ENCODE measurements at regions not wholly inside any gene's neighbourhood (a gene's known extent, or its start where the extent isn't known, plus 50 kb on each side); places are given as distances from the start of the nearest gene placed in this dataset.

- H3K4me2 ChIP-seq (ENCODE audit: low read length): no peak overlapping the region
- no peaks in the 10 kb centered on the region for H3K9me3 ChIP-seq (ENCODE audit: insufficient read depth, low read depth, low read length)
- no peak overlapping the region for H2AK5ac ChIP-seq (ENCODE audit: low read length)
- no peak overlapping the region for H3K4me3 ChIP-seq (ENCODE audit: low read depth, low read length)
- no peak overlapping the region for H3K4ac ChIP-seq (ENCODE audit: low read depth, low read length)
- H3K79me1 ChIP-seq (ENCODE audit: low read length): no peaks in the 10 kb centered on the region
- no CpG with 5 or more reads among the region's 3 CpGs for WGBS (ENCODE audit: extremely low coverage, insufficient coverage, insufficient read length)
- H2BK5ac ChIP-seq (ENCODE audit: low read depth, low read length, poor library complexity): no peak overlapping the region
- no peak overlapping the region for H3K23ac ChIP-seq (ENCODE audit: low read length)
- H3K9ac ChIP-seq (ENCODE audit: low read length): no peak overlapping the region
- H4K8ac ChIP-seq (ENCODE audit: low read depth, low read length): no peak overlapping the region
- H4K12ac ChIP-seq (ENCODE audit: low read depth, low read length): no peak overlapping the region
- no peak for DNase-seq
- no peak overlapping the region for H3K18ac ChIP-seq (ENCODE audit: low read length)
- no peaks in the 10 kb centered on the region for H3K79me2 ChIP-seq (ENCODE audit: control insufficient read depth, insufficient read depth, low read length, poor library complexity)
- H2BK120ac ChIP-seq (ENCODE audit: insufficient read depth, low read length, poor library complexity): no peak overlapping the region
- no peak overlapping the region for H3K14ac ChIP-seq (ENCODE audit: low read length)
- no peaks in the 10 kb centered on the region for H3K36me3 ChIP-seq (ENCODE audit: control insufficient read depth in 1 of 2, insufficient read depth in 2 of 2, low read length in 2 of 2)
- no peak overlapping the region for H2AFZ ChIP-seq (ENCODE audit: insufficient read depth, low read length, poor library complexity)
- no peak overlapping the region for H4K91ac ChIP-seq (ENCODE audit: low read depth, low read length)
- no peaks in the 10 kb centered on the region for H3K4me1 ChIP-seq (ENCODE audit: control insufficient read depth in 1 of 2, insufficient read depth in 2 of 2, low read length in 2 of 2)
- no peak overlapping the region for H2BK12ac ChIP-seq (ENCODE audit: low read length)
- H3K27ac ChIP-seq (ENCODE audit: low read depth, low read length): no peak overlapping the region
- H3K27me3 ChIP-seq (ENCODE audit: insufficient read depth, low read length): no peaks in the 10 kb centered on the region
Measured at GRCh38 chr14:26860111-26860510, 262.3 kb upstream of the NOVA1 start.

GRCh38 chr14:26863736-26864135, 265.9 kb upstream of the NOVA1 start:
- Histone ChIP-seq H3K4me1 (ENCODE audit: control insufficient read depth in 1 of 2, insufficient read depth in 2 of 2, low read length in 2 of 2) (no peaks in the 10 kb centered on the region), H3K9ac (ENCODE audit: low read length) (no peak overlapping the region), H3K27me3 (ENCODE audit: insufficient read depth, low read length) (no peaks in the 10 kb centered on the region), H2BK120ac (ENCODE audit: insufficient read depth, low read length, poor library complexity) (no peak overlapping the region), H2BK5ac (ENCODE audit: low read depth, low read length, poor library complexity) (no peak overlapping the region), H3K18ac (ENCODE audit: low read length) (no peak overlapping the region), H3K4me3 (ENCODE audit: low read depth, low read length) (no peak overlapping the region), H3K27ac (ENCODE audit: low read depth, low read length) (no peak overlapping the region), H2AK5ac (ENCODE audit: low read length) (no peak overlapping the region), H2BK12ac (ENCODE audit: low read length) (no peak overlapping the region), H4K12ac (ENCODE audit: low read depth, low read length) (no peak overlapping the region), H3K4ac (ENCODE audit: low read depth, low read length) (no peak overlapping the region), H4K8ac (ENCODE audit: low read depth, low read length) (no peak overlapping the region), H4K91ac (ENCODE audit: low read depth, low read length) (no peak overlapping the region), H3K4me2 (ENCODE audit: low read length) (no peak overlapping the region), H3K79me1 (ENCODE audit: low read length) (no peaks in the 10 kb centered on the region), H3K9me3 (ENCODE audit: insufficient read depth, low read depth, low read length) (no peaks in the 10 kb centered on the region), H3K79me2 (ENCODE audit: control insufficient read depth, insufficient read depth, low read length, poor library complexity) (no peaks in the 10 kb centered on the region), H3K36me3 (ENCODE audit: control insufficient read depth in 1 of 2, insufficient read depth in 2 of 2, low read length in 2 of 2) (no peaks in the 10 kb centered on the region), H3K14ac (ENCODE audit: low read length) (no peak overlapping the region), H2AFZ (ENCODE audit: insufficient read depth, low read length, poor library complexity) (no peak overlapping the region), H3K23ac (ENCODE audit: low read length) (no peak overlapping the region)
- no peak for DNase-seq
- no CpG with 5 or more reads among the region's 5 CpGs for WGBS (ENCODE audit: extremely low coverage, insufficient coverage, insufficient read length)

GRCh38 chr14:26866721-26867120, 268.9 kb upstream of the NOVA1 start:
- Histone ChIP-seq H3K9ac (ENCODE audit: low read length) (no peak overlapping the region), H2BK12ac (ENCODE audit: low read length) (no peak overlapping the region), H3K9me3 (ENCODE audit: insufficient read depth, low read depth, low read length) (no peaks in the 10 kb centered on the region), H3K4me3 (ENCODE audit: low read depth, low read length) (no peak overlapping the region), H2AFZ (ENCODE audit: insufficient read depth, low read length, poor library complexity) (no peak overlapping the region), H3K23ac (ENCODE audit: low read length) (no peak overlapping the region), H3K18ac (ENCODE audit: low read length) (no peak overlapping the region), H3K79me2 (ENCODE audit: control insufficient read depth, insufficient read depth, low read length, poor library complexity) (no peaks in the 10 kb centered on the region), H2BK120ac (ENCODE audit: insufficient read depth, low read length, poor library complexity) (no peak overlapping the region), H3K14ac (ENCODE audit: low read length) (no peak overlapping the region), H3K27me3 (ENCODE audit: insufficient read depth, low read length) (no peaks in the 10 kb centered on the region), H3K4ac (ENCODE audit: low read depth, low read length) (no peak overlapping the region), H2BK5ac (ENCODE audit: low read depth, low read length, poor library complexity) (no peak overlapping the region), H3K27ac (ENCODE audit: low read depth, low read length) (no peak overlapping the region), H3K4me2 (ENCODE audit: low read length) (no peak overlapping the region), H4K91ac (ENCODE audit: low read depth, low read length) (no peak overlapping the region), H3K36me3 (ENCODE audit: control insufficient read depth in 1 of 2, insufficient read depth in 2 of 2, low read length in 2 of 2) (no peaks in the 10 kb centered on the region), H3K79me1 (ENCODE audit: low read length) (no peaks in the 10 kb centered on the region), H4K8ac (ENCODE audit: low read depth, low read length) (no peak overlapping the region), H2AK5ac (ENCODE audit: low read length) (no peak overlapping the region), H3K4me1 (ENCODE audit: control insufficient read depth in 1 of 2, insufficient read depth in 2 of 2, low read length in 2 of 2) (no peaks in the 10 kb centered on the region), H4K12ac (ENCODE audit: low read depth, low read length) (no peak overlapping the region)
- no CpG with 5 or more reads among the region's 1 CpG for WGBS (ENCODE audit: extremely low coverage, insufficient coverage, insufficient read length)
- DNase-seq: no peak

- Histone ChIP-seq H3K36me3 (ENCODE audit: control insufficient read depth in 1 of 2, insufficient read depth in 2 of 2, low read length in 2 of 2) (no peaks in the 10 kb centered on the region), H3K23ac (ENCODE audit: low read length) (no peak overlapping the region), H3K9me3 (ENCODE audit: insufficient read depth, low read depth, low read length) (no peaks in the 10 kb centered on the region), H2BK120ac (ENCODE audit: insufficient read depth, low read length, poor library complexity) (no peak overlapping the region), H3K27ac (ENCODE audit: low read depth, low read length) (no peak overlapping the region), H3K18ac (ENCODE audit: low read length) (no peak overlapping the region), H4K8ac (ENCODE audit: low read depth, low read length) (no peak overlapping the region), H3K4me3 (ENCODE audit: low read depth, low read length) (no peak overlapping the region), H2AFZ (ENCODE audit: insufficient read depth, low read length, poor library complexity) (no peak overlapping the region), H3K79me1 (ENCODE audit: low read length) (no peaks in the 10 kb centered on the region), H4K12ac (ENCODE audit: low read depth, low read length) (no peak overlapping the region), H2AK5ac (ENCODE audit: low read length) (no peak overlapping the region), H3K4me2 (ENCODE audit: low read length) (no peak overlapping the region), H3K4me1 (ENCODE audit: control insufficient read depth in 1 of 2, insufficient read depth in 2 of 2, low read length in 2 of 2) (no peaks in the 10 kb centered on the region), H2BK12ac (ENCODE audit: low read length) (no peak overlapping the region), H3K27me3 (ENCODE audit: insufficient read depth, low read length) (no peaks in the 10 kb centered on the region), H4K91ac (ENCODE audit: low read depth, low read length) (no peak overlapping the region), H3K9ac (ENCODE audit: low read length) (no peak overlapping the region), H3K14ac (ENCODE audit: low read length) (no peak overlapping the region), H3K79me2 (ENCODE audit: control insufficient read depth, insufficient read depth, low read length, poor library complexity) (no peaks in the 10 kb centered on the region), H2BK5ac (ENCODE audit: low read depth, low read length, poor library complexity) (no peak overlapping the region), H3K4ac (ENCODE audit: low read depth, low read length) (no peak overlapping the region)
- DNase-seq: no peak
- no CpG with 5 or more reads among the region's 6 CpGs for WGBS (ENCODE audit: extremely low coverage, insufficient coverage, insufficient read length)
Measured at GRCh38 chr14:26867171-26867757, 269.4 kb upstream of the NOVA1 start.
